ENCODE measurements at regions not wholly inside any gene's neighbourhood (a gene's known extent, or its start where the extent isn't known, plus 50 kb on each side); places are given as distances from the start of the nearest gene placed in this dataset.

GRCh38 chr1:58391514-58391913 is 155.0 kb downstream of the OMA1 start:
- Histone ChIP-seq H3K4me3 (ENCODE audit: low read length in 3 of 3) (no peak overlapping the region), H3K9me3 (ENCODE audit: control insufficient read depth in 2 of 3, insufficient read depth in 1 of 3, low read length in 3 of 3) (no peaks in the 10 kb centered on the region), H3K36me3 (ENCODE audit: control insufficient read depth in 2 of 3, insufficient read depth in 3 of 3, low read length in 3 of 3) (no peaks in the 10 kb centered on the region), H3K9ac (ENCODE audit: low read length in 3 of 3) (no peak overlapping the region), H3K27me3 (ENCODE audit: control insufficient read depth, insufficient read depth, low read length) (no peaks in the 10 kb centered on the region), H3K27ac (ENCODE audit: low read depth in 2 of 2, low read length in 2 of 2) (no peak overlapping the region), H3K4me1 (ENCODE audit: control insufficient read depth in 2 of 3, insufficient read depth in 2 of 3, low read depth in 1 of 3, low read length in 3 of 3) (no peaks in the 10 kb centered on the region)
- DNase-seq: no peak
- no peak for TF ChIP-seq CTCF (IDR thresholded peaks at IDR 0.05; ENCODE audit: borderline replicate concordance, extremely low read depth, insufficient read depth)
- intact Hi-C loops (cut with DNase I): no loop called here
- FAIRE-seq: no peak

- no peak for FAIRE-seq
- Histone ChIP-seq H3K9me3 (ENCODE audit: control insufficient read depth in 2 of 3, insufficient read depth in 1 of 3, low read length in 3 of 3) (no peaks in the 10 kb centered on the region), H3K27me3 (ENCODE audit: control insufficient read depth, insufficient read depth, low read length) (no peaks in the 10 kb centered on the region), H3K4me3 (ENCODE audit: low read length in 3 of 3) (no peak overlapping the region), H3K27ac (ENCODE audit: low read depth in 2 of 2, low read length in 2 of 2) (no peak overlapping the region), H3K36me3 (ENCODE audit: control insufficient read depth in 2 of 3, insufficient read depth in 3 of 3, low read length in 3 of 3) (no peaks in the 10 kb centered on the region), H3K4me1 (ENCODE audit: control insufficient read depth in 2 of 3, insufficient read depth in 2 of 3, low read depth in 1 of 3, low read length in 3 of 3) (no peaks in the 10 kb centered on the region), H3K9ac (ENCODE audit: low read length in 3 of 3) (no peak overlapping the region)
- DNase-seq: no peak
- intact Hi-C loops (cut with DNase I): no loop called here
- no peak for TF ChIP-seq CTCF (IDR thresholded peaks at IDR 0.05; ENCODE audit: borderline replicate concordance, extremely low read depth, insufficient read depth)
Measured at GRCh38 chr1:58391056-58391455, 155.5 kb downstream of the OMA1 start.

GRCh38 chr1:58390091-58390490 is 156.4 kb downstream of the OMA1 start:
- Histone ChIP-seq H3K27me3 (ENCODE audit: control insufficient read depth, insufficient read depth, low read length) (no peaks in the 10 kb centered on the region), H3K4me1 (ENCODE audit: control insufficient read depth in 2 of 3, insufficient read depth in 2 of 3, low read depth in 1 of 3, low read length in 3 of 3) (no peaks in the 10 kb centered on the region), H3K9ac (ENCODE audit: low read length in 3 of 3) (no peak overlapping the region), H3K9me3 (ENCODE audit: control insufficient read depth in 2 of 3, insufficient read depth in 1 of 3, low read length in 3 of 3) (no peaks in the 10 kb centered on the region), H3K27ac (ENCODE audit: low read depth in 2 of 2, low read length in 2 of 2) (no peak overlapping the region), H3K36me3 (ENCODE audit: control insufficient read depth in 2 of 3, insufficient read depth in 3 of 3, low read length in 3 of 3) (no peaks in the 10 kb centered on the region), H3K4me3 (ENCODE audit: low read length in 3 of 3) (no peak overlapping the region)
- intact Hi-C loops (cut with DNase I): no loop called here
- no peak for FAIRE-seq
- TF ChIP-seq CTCF (IDR thresholded peaks at IDR 0.05; ENCODE audit: borderline replicate concordance, extremely low read depth, insufficient read depth): no peak
- DNase-seq: no peak

- Histone ChIP-seq H3K36me3 (ENCODE audit: control insufficient read depth in 2 of 3, insufficient read depth in 3 of 3, low read length in 3 of 3) (no peaks in the 10 kb centered on the region), H3K27me3 (ENCODE audit: control insufficient read depth, insufficient read depth, low read length) (no peaks in the 10 kb centered on the region), H3K4me1 (ENCODE audit: control insufficient read depth in 2 of 3, insufficient read depth in 2 of 3, low read depth in 1 of 3, low read length in 3 of 3) (no peaks in the 10 kb centered on the region), H3K27ac (ENCODE audit: low read depth in 2 of 2, low read length in 2 of 2) (no peak overlapping the region), H3K9me3 (ENCODE audit: control insufficient read depth in 2 of 3, insufficient read depth in 1 of 3, low read length in 3 of 3) (no peaks in the 10 kb centered on the region), H3K9ac (ENCODE audit: low read length in 3 of 3) (no peak overlapping the region), H3K4me3 (ENCODE audit: low read length in 3 of 3) (no peak overlapping the region)
- FAIRE-seq (no peak), DNase-seq (no peak)
- intact Hi-C loops (cut with DNase I): no loop called here
- TF ChIP-seq CTCF (IDR thresholded peaks at IDR 0.05; ENCODE audit: borderline replicate concordance, extremely low read depth, insufficient read depth): no peak
Measured at GRCh38 chr1:58380345-58380744, 166.2 kb downstream of the OMA1 start.
